ENCODE measurements at regions not wholly inside any gene's neighbourhood (a gene's known extent, or its start where the extent isn't known, plus 50 kb on each side); places are given as distances from the start of the nearest gene placed in this dataset.

DNA sequence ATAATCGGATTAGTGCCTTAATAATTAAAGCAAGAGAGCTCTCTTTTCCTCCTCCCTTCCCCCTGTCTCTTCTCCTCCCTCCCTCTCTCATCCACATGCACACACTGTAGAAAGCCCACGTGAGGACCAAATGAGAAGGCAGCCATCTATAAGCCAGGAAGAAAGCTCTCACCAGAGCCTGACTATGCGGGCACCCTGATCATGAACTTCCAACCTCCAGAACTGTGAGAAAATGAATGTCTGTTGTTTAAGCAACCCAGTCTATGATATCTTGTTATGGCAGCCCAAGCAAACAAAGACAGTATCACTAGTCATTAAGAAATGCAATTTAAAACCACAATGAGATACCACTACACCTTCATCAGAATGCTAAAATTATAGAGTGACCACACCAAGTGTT lies 220.3 kb downstream of the EN1 start:
- TF ChIP-seq, protein P1, sequence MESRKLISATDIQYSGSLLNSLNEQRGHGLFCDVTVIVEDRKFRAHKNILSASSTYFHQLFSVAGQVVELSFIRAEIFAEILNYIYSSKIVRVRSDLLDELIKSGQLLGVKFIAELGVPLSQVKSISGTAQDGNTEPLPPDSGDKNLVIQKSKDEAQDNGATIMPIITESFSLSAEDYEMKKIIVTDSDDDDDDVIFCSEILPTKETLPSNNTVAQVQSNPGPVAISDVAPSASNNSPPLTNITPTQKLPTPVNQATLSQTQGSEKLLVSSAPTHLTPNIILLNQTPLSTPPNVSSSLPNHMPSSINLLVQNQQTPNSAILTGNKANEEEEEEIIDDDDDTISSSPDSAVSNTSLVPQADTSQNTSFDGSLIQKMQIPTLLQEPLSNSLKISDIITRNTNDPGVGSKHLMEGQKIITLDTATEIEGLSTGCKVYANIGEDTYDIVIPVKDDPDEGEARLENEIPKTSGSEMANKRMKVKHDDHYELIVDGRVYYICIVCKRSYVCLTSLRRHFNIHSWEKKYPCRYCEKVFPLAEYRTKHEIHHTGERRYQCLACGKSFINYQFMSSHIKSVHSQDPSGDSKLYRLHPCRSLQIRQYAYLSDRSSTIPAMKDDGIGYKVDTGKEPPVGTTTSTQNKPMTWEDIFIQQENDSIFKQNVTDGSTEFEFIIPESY (IDR thresholded peaks at IDR 0.05; ENCODE audit: borderline replicate concordance, low read depth), result no peak
- TF ChIP-seq, protein P2, sequence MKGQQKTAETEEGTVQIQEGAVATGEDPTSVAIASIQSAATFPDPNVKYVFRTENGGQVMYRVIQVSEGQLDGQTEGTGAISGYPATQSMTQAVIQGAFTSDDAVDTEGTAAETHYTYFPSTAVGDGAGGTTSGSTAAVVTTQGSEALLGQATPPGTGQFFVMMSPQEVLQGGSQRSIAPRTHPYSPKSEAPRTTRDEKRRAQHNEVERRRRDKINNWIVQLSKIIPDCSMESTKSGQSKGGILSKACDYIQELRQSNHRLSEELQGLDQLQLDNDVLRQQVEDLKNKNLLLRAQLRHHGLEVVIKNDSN (IDR thresholded peaks at IDR 0.05; ENCODE audit: borderline replicate concordance, low read depth), result no peak
- no peak for TF ChIP-seq TAF1 (IDR thresholded peaks at IDR 0.05; ENCODE audit: borderline replicate concordance, low read depth, low read length)
- TF ChIP-seq, protein P3, sequence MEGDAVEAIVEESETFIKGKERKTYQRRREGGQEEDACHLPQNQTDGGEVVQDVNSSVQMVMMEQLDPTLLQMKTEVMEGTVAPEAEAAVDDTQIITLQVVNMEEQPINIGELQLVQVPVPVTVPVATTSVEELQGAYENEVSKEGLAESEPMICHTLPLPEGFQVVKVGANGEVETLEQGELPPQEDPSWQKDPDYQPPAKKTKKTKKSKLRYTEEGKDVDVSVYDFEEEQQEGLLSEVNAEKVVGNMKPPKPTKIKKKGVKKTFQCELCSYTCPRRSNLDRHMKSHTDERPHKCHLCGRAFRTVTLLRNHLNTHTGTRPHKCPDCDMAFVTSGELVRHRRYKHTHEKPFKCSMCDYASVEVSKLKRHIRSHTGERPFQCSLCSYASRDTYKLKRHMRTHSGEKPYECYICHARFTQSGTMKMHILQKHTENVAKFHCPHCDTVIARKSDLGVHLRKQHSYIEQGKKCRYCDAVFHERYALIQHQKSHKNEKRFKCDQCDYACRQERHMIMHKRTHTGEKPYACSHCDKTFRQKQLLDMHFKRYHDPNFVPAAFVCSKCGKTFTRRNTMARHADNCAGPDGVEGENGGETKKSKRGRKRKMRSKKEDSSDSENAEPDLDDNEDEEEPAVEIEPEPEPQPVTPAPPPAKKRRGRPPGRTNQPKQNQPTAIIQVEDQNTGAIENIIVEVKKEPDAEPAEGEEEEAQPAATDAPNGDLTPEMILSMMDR (IDR thresholded peaks at IDR 0.05), result no peak
- TF ChIP-seq YY1 (IDR thresholded peaks at IDR 0.05; ENCODE audit: low read depth), result no peak
- no peak for TF ChIP-seq TCF12 (IDR thresholded peaks at IDR 0.05)
- TF ChIP-seq, protein P4, sequence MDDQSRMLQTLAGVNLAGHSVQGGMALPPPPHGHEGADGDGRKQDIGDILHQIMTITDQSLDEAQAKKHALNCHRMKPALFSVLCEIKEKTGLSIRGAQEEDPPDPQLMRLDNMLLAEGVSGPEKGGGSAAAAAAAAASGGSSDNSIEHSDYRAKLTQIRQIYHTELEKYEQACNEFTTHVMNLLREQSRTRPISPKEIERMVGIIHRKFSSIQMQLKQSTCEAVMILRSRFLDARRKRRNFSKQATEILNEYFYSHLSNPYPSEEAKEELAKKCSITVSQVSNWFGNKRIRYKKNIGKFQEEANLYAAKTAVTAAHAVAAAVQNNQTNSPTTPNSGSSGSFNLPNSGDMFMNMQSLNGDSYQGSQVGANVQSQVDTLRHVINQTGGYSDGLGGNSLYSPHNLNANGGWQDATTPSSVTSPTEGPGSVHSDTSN (IDR thresholded peaks at IDR 0.05), result no peak
- no peak for TF ChIP-seq RFX5 (IDR thresholded peaks at IDR 0.05; ENCODE audit: low read length)
- no peak for TF ChIP-seq MXI1 (IDR thresholded peaks at IDR 0.05; ENCODE audit: low read depth, low read length)
